Activated CD4-positive, alpha-beta T cell treated with anti-CD3 and anti-CD28 coated beads, Interleukin-2, amount 50 U/mL, for 1 hour (primary cell): ENCODE measurements at regions not wholly inside any gene's neighbourhood (a gene's known extent, or its start where the extent isn't known, plus 50 kb on each side); places are given as distances from the start of the nearest gene placed in this dataset.
"Not testable (repeated sequence)": the region's sequence is repeated elsewhere in the genome, so short reads cannot be mapped to it uniquely, and the experiment has no call there.

Experiments used
- DNase-seq: peaks from one replicate; pipeline ENCODE4 v3.0.0-alpha.2; 2020

- no peak for DNase-seq
Observed at GRCh38 chr3:75248974-75249373, 415.2 kb upstream of the FRG2C start.

GRCh38 chr3:75254685-75255084 is 409.4 kb upstream of the FRG2C start:
- DNase-seq: no peak

GRCh38 chr3:75258825-75259683 is 405.1 kb upstream of the FRG2C start:
- not testable (repeated sequence) for DNase-seq

GRCh38 chr3:75260975-75261374 is 403.2 kb upstream of the FRG2C start:
- DNase-seq: not testable (repeated sequence)

GRCh38 chr3:75262661-75263060 is 401.5 kb upstream of the FRG2C start:
- DNase-seq: no peak

GRCh38 chr3:75265897-75266296 is 398.2 kb upstream of the FRG2C start:
- DNase-seq: no peak

- not testable (repeated sequence) for DNase-seq
Observed at GRCh38 chr3:75268576-75268975, 395.6 kb upstream of the FRG2C start.

- DNase-seq: not testable (repeated sequence)
Observed at GRCh38 chr3:75272237-75272636, 391.9 kb upstream of the FRG2C start.

- no peak for DNase-seq
Observed at GRCh38 chr3:75272691-75273090, 391.4 kb upstream of the FRG2C start.

GRCh38 chr3:75285531-75286148 is 378.5 kb upstream of the FRG2C start:
- not testable (repeated sequence) for DNase-seq

GRCh38 chr3:75288972-75289574 is 375.1 kb upstream of the FRG2C start:
- not testable (repeated sequence) for DNase-seq

- no peak for DNase-seq
Observed at GRCh38 chr3:75294124-75294523, 370.0 kb upstream of the FRG2C start.

- DNase-seq: no peak
Observed at GRCh38 chr3:75295013-75295412, 369.1 kb upstream of the FRG2C start.

- no peak for DNase-seq
Observed at GRCh38 chr3:75296858-75297257, 367.3 kb upstream of the FRG2C start.

GRCh38 chr3:75300606-75301005 is 363.5 kb upstream of the FRG2C start:
- no peak for DNase-seq

- not testable (repeated sequence) for DNase-seq
Observed at GRCh38 chr3:75301050-75301449, 363.1 kb upstream of the FRG2C start.

GRCh38 chr3:75303741-75304140 is 360.4 kb upstream of the FRG2C start:
- DNase-seq: no peak

GRCh38 chr3:75305901-75306300 is 358.2 kb upstream of the FRG2C start:
- DNase-seq: no peak

GRCh38 chr3:75311306-75311705 is 352.8 kb upstream of the FRG2C start:
- DNase-seq: not testable (repeated sequence)

GRCh38 chr3:75312469-75312868 is 351.7 kb upstream of the FRG2C start:
- DNase-seq: not testable (repeated sequence)

- DNase-seq: not testable (repeated sequence)
Observed at GRCh38 chr3:75319776-75320175, 344.4 kb upstream of the FRG2C start.

GRCh38 chr3:75320369-75320768 is 343.8 kb upstream of the FRG2C start:
- DNase-seq: no peak

- no peak for DNase-seq
Observed at GRCh38 chr3:75321060-75321459, 343.1 kb upstream of the FRG2C start.

- not testable (repeated sequence) for DNase-seq
Observed at GRCh38 chr3:75323936-75324335, 340.2 kb upstream of the FRG2C start.
